GM12878 (cell line): ENCODE measurements at regions not wholly inside any gene's neighbourhood (a gene's known extent, or its start where the extent isn't known, plus 50 kb on each side); places are given as distances from the start of the nearest gene placed in this dataset.

Source experiments
- ATAC-seq: fragments of 200-7000 bp; cut with Tn5 transposase; 3 replicates; pipeline ENCODE4 v1.9.1; 2020; ENCODE audit warnings: mild to moderate bottlenecking, moderate library complexity
- BruUV-seq: library from RNA; stranded (reverse); fragments of 400-500 nt; replicated peaks from 2 replicates; lab custom pipeline; 2021; lab: Mats Ljungman, UMichigan
- CTCF ChIA-PET: fragments of 300-600 bp; sonication (Branson Sonifier 250); formaldehyde crosslinking; extraction: SDS; loops from one replicate; lab custom pipeline; 2021; ENCODE audit warnings: inconsistent platforms; lab: Yijun Ruan, JAX
- POLR2A ChIA-PET: fragments of 350-600 bp; formaldehyde crosslinking; extraction: SDS; loops from one replicate; lab custom pipeline; 2021; ENCODE audit warnings: inconsistent platforms; lab: Charles Lee
- RAD21 ChIA-PET: fragments of 300-600 bp; sonication (Branson Sonifier 250); formaldehyde crosslinking; loops from one replicate; lab custom pipeline; 2023; ENCODE audit warnings: antibody characterized with exemption; ENCODE audit not compliant: unreplicated experiment; lab: Charles Lee
- SMC1A ChIA-PET: fragments of 300-600 bp; sonication (Branson Sonifier 250); formaldehyde crosslinking; loops from one replicate; lab custom pipeline; 2023; ENCODE audit not compliant: unreplicated experiment, uncharacterized antibody; lab: Charles Lee
- DNase-seq: peaks from one replicate; pipeline ENCODE4 v3.0.0-alpha.2; 2011; ENCODE audit warnings: low read depth, low spot score
- FAIRE-seq: peaks from 3 replicates; lab custom pipeline; 2011; peaks lifted over from hg19 to GRCh38; lab: Jason Lieb, UNC
- H2AFZ ChIP-seq: 2 replicates; pipeline ENCODE4 v1.6.0; 2011; ENCODE audit warnings: low read depth, low read length, control low read depth; ENCODE audit not compliant: control insufficient read depth
- H3K27ac ChIP-seq: 2 replicates; pipeline ENCODE4 v1.5.1; 2011; ENCODE audit warnings: control low read depth; ENCODE audit not compliant: control insufficient read depth, insufficient read depth
- H3K27me3 ChIP-seq, 2 experiments: replicated peaks in 1 of 2; 2 replicates each; pipeline versions ENCODE4 v1.6.0 to v1.6.1; 2011; ENCODE audit warnings: low read length in 1 of 2; ENCODE audit not compliant: control insufficient read depth in 2 of 2, insufficient read depth in 2 of 2
- H3K36me3 ChIP-seq, 2 experiments: 2 replicates each; pipeline ENCODE4 v1.5.1; 2011; ENCODE audit warnings: low read length in 1 of 2; ENCODE audit not compliant: control insufficient read depth in 2 of 2, insufficient read depth in 2 of 2
- H3K4me1 ChIP-seq: 2 replicates; pipeline ENCODE4 v1.6.1; 2011; ENCODE audit warnings: mild to moderate bottlenecking, low read length, moderate library complexity, mixed read lengths; ENCODE audit not compliant: control insufficient read depth, insufficient read depth
- H3K4me2 ChIP-seq: 2 replicates; pipeline ENCODE4 v1.6.0; 2011; ENCODE audit warnings: control low read depth; ENCODE audit not compliant: control insufficient read depth, insufficient read depth
- H3K4me3 ChIP-seq: fragments of 200-600 bp; sonication (generic); 2 replicates; pipeline ENCODE4 v1.5.1; 2016
- H3K79me2 ChIP-seq: 2 replicates; pipeline ENCODE4 v1.6.0; 2011; ENCODE audit warnings: low read length; ENCODE audit not compliant: control insufficient read depth, insufficient read depth
- H3K9ac ChIP-seq: 2 replicates; pipeline ENCODE4 v1.8.0; 2011; ENCODE audit warnings: low read length, control low read depth, mixed read lengths; ENCODE audit not compliant: control insufficient read depth, insufficient read depth
- H3K9me3 ChIP-seq: replicated peaks from 3 replicates; pipeline ENCODE4 v1.5.1; 2011; ENCODE audit warnings: mild to moderate bottlenecking, low read length; ENCODE audit not compliant: control insufficient read depth, insufficient read depth
- H4K20me1 ChIP-seq: 2 replicates; pipeline ENCODE4 v1.6.0; 2011; ENCODE audit not compliant: control insufficient read depth, insufficient read depth
- CUX1 ChIP-seq: IDR thresholded peaks from 2 replicates; pipeline ENCODE4 v1.6.1; 2012; ENCODE audit warnings: improper control_type of control experiment, low read depth, low read length; ENCODE audit not compliant: insufficient replicate concordance
- FOXK2 ChIP-seq: fragments of 450-650 bp; IDR thresholded peaks from 2 replicates; pipeline ENCODE4 v1.6.1; 2017; ENCODE audit warnings: mild to moderate bottlenecking, moderate library complexity
- GATAD2B ChIP-seq: fragments of 450-650 bp; conservative IDR thresholded peaks from 2 replicates; pipeline ENCODE4 v1.6.1; 2017; ENCODE audit warnings: low read depth, mild to moderate bottlenecking, moderate library complexity
- HDAC6 ChIP-seq: fragments of 200-600 bp; sonication (generic); IDR thresholded peaks from one replicate; pipeline ENCODE4 v1.8.0; 2017; ENCODE audit warnings: antibody characterized with exemption; ENCODE audit not compliant: unreplicated experiment
- WGBS: methylation state at CpG from one replicate; pipeline ENCODE4 v1.1.6; 2016; ENCODE audit warnings: low lambda C conversion rate; ENCODE audit not compliant: insufficient replicate concordance, insufficient coverage; ENCODE audit errors: missing lambda C conversion rate; 5-methylcytosine and 5-hydroxymethylcytosine counted together
- in situ Hi-C: fragments of 300-500 bp; cut with MboI; formaldehyde crosslinking; loops from 9 replicates; pipeline ENCODE4 v1.14.3; 2018; ENCODE audit warnings: mixed read lengths
- intact Hi-C: fragments of 100-400 bp; cut with micrococcal nuclease; formaldehyde crosslinking; loops from one replicate; pipeline ENCODE4 v1.14.2; 2022; ENCODE audit not compliant: unreplicated experiment

DNA sequence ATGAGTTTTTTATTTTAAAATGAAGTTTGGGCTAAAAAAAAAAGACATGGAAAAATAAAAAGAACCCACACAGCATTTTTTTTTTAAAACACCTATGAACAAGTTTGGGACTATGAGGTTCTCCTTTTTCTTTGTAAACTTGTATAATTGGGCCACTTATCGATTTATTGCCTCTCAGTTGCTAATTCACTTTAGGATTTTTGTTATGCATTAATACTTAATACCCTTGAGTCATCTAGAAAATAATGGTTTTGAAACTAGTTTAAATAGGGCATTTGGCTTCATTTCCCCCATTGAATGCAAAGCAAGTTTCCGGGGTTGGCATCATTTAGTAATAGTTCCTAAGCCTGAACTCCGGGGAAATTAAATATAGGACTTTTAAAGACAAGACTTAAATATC, 312.8 kb upstream of the RGS6 start:
- peak; percentile 21 for ATAC-seq
- TF ChIP-seq GATAD2B (no peak), HDAC6 (no peak), FOXK2 (no peak), CUX1 (peak; percentile 85)
- in situ Hi-C loops, result no loop called here
- ChIA-PET SMC1A (interaction anchor here (0.7 to 5.8 kb wide), 13 partner anchors 10 to 295 kb away, joined by 3 to 48 read pairs (median 3); no protein-coding TSS in a partner anchor), CTCF (interaction anchor here (0.6 to 1.6 kb wide), 5 partner anchors 64 to 478 kb away, joined by 3 to 5 read pairs (median 3); no protein-coding TSS in a partner anchor), RAD21 (interaction anchor here (0.9 to 8.0 kb wide), 5 partner anchors 27 to 298 kb away, joined by 3 to 85 read pairs (median 9); no protein-coding TSS in a partner anchor), POLR2A (interaction anchor here (0.7 to 1.0 kb wide), 4 partner anchors 13 to 237 kb away, joined by 3 read pairs; no protein-coding TSS in a partner anchor)
- Histone ChIP-seq H3K4me1 (peaks cover 11% of the 10 kb centered on the region; the same call in 1 of the 2 replicates), H3K27me3 (no peaks in the 10 kb centered on the region), H3K4me2 (no peak overlapping the region), H2AFZ (no peak overlapping the region), H3K79me2 (peaks cover 10% of the 10 kb centered on the region), H3K9ac (no peak overlapping the region), H3K36me3 (peaks cover 10% of the 10 kb centered on the region in 2 experiments; a peak in 3 of 4 replicates), H3K9me3 (no peaks in the 10 kb centered on the region; the same call in 1 of the 3 replicates), H3K27ac (peak overlapping the region; percentile 77; the same call in 1 of the 2 replicates), H3K4me3 (no peak overlapping the region), H4K20me1 (no peaks in the 10 kb centered on the region)
- intact Hi-C loops, result loop anchor here (5.0 kb wide), 2 partner anchors 62 to 122 kb away; no protein-coding TSS in a partner anchor
- 2% methylated on average over 3 of the region's 3 CpGs for WGBS
- no peak for DNase-seq
- no peak for FAIRE-seq
- BruUV-seq, result no TSS peak
